ENCODE measurements at regions not wholly inside any gene's neighbourhood (a gene's known extent, or its start where the extent isn't known, plus 50 kb on each side); places are given as distances from the start of the nearest gene placed in this dataset.

DNA sequence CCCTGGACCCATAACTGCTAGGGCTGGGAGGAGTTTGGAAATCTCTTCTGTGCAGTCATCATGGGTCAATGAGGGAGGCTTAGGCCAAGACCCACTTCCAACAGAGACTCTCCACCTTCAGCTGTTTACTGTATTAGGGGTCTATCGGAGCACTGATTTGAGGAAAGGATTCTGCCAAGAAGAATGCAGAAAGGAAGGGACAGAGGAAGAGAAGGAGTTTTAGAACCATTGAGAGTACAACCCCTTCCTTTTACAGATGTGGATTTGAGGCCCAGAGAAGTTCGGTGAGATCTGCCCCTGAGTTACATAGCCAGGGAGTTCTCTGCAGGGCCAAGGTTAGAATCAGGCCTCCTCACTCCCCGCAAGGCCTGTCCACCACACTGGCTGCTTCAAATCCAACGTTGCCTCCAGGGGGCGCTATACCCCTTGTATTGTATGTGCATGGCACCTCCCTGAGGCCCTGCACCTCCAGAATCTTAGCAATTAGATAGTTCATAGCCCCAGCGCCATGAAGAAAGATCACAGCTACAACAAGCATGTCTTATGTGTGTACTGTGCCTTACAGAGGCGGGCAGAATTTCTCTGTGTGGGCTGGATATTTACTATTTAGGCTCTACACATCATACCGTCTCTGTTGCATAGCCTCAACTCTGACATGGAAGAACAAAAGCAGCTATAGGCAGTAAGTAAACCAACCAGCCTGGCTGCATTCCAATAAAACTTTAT is 246.8 kb downstream of the SKIDA1 start:
- intact Hi-C loops (cut with DNase I), result loop anchor here (1.0 to 10.0 kb wide), 3 partner anchors 216 to 454 kb away; no protein-coding TSS in a partner anchor
- peak; percentile 93 for DNase-seq (ENCODE audit: low spot score)

GRCh38 chr10:21273400-21273968 is 252.0 kb downstream of the SKIDA1 start:
- intact Hi-C loops (cut with DNase I), result loop anchor here (10.0 kb wide), 1 partner anchor 409 kb away; no protein-coding TSS in a partner anchor
- no peak for DNase-seq (ENCODE audit: low spot score)

DNA sequence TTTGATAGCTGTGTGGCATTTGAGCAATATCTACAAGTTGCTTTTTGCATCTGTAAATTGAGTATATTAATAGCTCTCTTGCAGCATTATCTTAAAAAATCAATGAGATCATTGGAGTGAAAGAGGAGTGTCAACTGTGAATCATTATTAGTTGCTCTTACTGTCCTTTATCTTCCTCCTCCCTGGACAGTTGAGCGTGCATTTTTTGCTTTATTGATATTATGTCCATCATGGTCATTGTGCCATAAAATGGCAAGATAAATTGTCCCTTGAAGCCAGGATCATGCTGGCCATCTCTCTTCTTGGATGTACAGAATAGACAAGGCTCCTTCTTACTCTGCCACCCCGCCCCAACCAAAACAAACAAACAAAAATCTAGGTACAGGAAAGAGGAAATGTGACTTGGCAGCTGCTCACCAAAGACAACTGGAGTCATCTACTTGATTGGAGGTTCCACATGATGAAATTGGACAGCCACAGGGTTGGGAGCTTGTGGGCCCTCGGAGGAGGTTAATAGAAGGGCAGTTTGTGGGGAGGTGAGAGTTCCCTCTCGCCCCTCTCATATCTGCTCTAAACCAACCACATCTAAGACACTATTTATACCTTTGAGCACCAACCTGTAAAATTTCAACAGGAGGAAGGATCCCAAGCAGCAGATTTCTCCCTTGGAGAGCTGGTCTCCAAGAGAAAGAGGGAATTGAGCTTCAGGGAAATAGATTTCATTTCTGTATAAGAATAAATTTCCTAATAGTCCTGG is 252.7 kb downstream of the SKIDA1 start:
- intact Hi-C loops (cut with DNase I), result loop anchor here (10.0 kb wide), 1 partner anchor 408 kb away; no protein-coding TSS in a partner anchor
- no peak for DNase-seq (ENCODE audit: low spot score)

DNA sequence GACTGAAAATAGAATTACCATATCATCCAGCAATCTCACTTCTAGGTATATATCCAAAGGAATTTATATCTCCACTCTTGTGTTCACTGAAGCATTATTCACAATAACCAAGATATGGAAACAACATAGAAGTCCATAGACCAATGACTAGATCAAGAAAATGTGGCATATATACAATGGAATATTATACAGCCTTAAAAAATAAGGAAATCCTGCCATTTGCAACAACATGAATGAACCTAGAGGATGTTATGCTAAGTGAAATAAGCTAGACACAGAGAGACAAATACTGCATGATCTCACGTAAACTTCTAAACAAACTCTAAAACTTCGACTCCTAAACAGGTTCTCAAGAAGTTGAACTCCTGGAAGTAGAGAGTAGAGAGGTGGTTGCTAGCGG is 254.5 kb downstream of the SKIDA1 start:
- no peak for DNase-seq (ENCODE audit: low spot score)
- intact Hi-C loops (cut with DNase I), result loop anchor here (2.0 to 10.0 kb wide), 2 partner anchors 192 to 406 kb away; no protein-coding TSS in a partner anchor

GRCh38 chr10:21269289-21269688 is 256.2 kb downstream of the SKIDA1 start:
- intact Hi-C loops (cut with DNase I), result no loop called here

GRCh38 chr10:21265622-21266021 is 259.9 kb downstream of the SKIDA1 start:
- no peak for DNase-seq (ENCODE audit: low spot score)
- intact Hi-C loops (cut with DNase I), result no loop called here

More at GRCh38 chr10:21269289-21269688, 256.2 kb downstream of the SKIDA1 start:
- DNase-seq (ENCODE audit: low spot score), result no peak

- DNase-seq (ENCODE audit: low spot score), result no peak
- intact Hi-C loops (cut with DNase I), result no loop called here
Measured at GRCh38 chr10:21264271-21264670, 261.2 kb downstream of the SKIDA1 start.

- intact Hi-C loops (cut with DNase I), result no loop called here
- DNase-seq (ENCODE audit: low spot score), result no peak
Measured at GRCh38 chr10:21263839-21264238, 261.6 kb downstream of the SKIDA1 start.

GRCh38 chr10:21263263-21263803 is 262.1 kb downstream of the SKIDA1 start:
- intact Hi-C loops (cut with DNase I), result no loop called here

GRCh38 chr10:21261842-21262294 is 263.6 kb downstream of the SKIDA1 start:
- DNase-seq (ENCODE audit: low spot score), result no peak
- intact Hi-C loops (cut with DNase I), result no loop called here

More at GRCh38 chr10:21263263-21263803, 262.1 kb downstream of the SKIDA1 start:
- no peak for DNase-seq (ENCODE audit: low spot score)

GRCh38 chr10:21260506-21261149 is 264.9 kb downstream of the SKIDA1 start:
- DNase-seq (ENCODE audit: low spot score), result no peak
- intact Hi-C loops (cut with DNase I), result no loop called here

- no peak for DNase-seq (ENCODE audit: low spot score)
- intact Hi-C loops (cut with DNase I), result no loop called here
Measured at GRCh38 chr10:21260066-21260465, 265.4 kb downstream of the SKIDA1 start.

GRCh38 chr10:21257919-21258318 is 267.6 kb downstream of the SKIDA1 start:
- intact Hi-C loops (cut with DNase I), result no loop called here
- DNase-seq (ENCODE audit: low spot score), result no peak

DNA sequence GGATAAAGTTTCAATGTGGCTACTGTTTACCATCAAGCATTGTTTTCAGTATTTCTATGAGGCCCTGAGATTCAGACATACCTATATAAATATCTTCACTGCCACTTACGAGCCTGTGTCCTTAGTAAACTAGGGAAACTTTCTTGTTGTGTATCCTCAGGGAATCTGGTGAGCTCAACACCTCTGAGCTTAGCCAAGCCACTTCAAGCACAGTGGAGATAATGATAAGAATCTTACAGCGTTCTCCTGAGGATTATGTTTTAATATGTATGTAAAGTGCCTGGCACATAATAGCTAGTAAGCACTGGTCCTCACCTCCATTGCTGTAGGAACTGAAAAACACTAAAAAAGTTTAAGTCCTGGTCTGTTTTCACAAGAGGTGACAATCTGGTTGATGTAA is 268.3 kb downstream of the SKIDA1 start:
- DNase-seq (ENCODE audit: low spot score), result no peak
- intact Hi-C loops (cut with DNase I), result no loop called here

DNA sequence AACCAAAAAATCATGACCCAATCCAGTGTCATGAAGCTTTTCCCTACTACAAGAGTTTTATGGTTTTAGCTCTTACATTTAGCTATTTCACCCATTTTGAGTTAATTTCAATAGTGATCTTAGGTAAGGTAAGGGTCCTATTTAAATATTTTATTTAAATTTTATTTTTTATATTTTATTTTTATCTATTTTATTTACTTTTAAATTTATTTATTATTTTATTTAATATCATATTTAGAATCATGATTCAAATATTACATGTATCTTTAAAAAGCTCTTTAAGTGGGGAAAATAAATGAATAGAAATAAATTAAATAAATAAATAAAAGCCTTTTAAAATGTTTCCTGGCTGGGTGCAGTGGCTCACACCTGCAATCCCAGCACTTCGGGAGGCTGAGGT is 276.0 kb downstream of the SKIDA1 start:
- intact Hi-C loops (cut with DNase I), result no loop called here
- no peak for DNase-seq (ENCODE audit: low spot score)

DNA sequence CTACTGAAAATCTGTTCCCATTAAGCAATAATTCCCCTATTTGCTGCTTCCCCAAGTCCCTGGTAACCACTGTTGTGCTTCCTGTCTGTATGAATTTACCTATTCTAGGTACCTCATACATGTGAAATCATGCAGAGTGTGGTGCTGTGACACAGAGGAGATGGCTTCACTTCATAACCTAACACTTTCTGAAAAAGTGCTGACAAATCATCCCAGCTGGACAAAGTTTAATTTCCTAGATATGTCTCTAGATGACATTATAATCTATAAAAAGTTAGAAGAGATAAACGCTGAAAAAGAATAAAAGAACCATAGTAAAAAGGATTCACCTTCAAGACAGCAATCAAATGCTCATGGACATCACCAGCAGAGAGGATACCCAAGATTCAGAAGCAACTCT is 277.9 kb downstream of the SKIDA1 start:
- intact Hi-C loops (cut with DNase I), result no loop called here

GRCh38 chr10:21246178-21246577 is 279.3 kb downstream of the SKIDA1 start:
- DNase-seq (ENCODE audit: low spot score), result no peak
- intact Hi-C loops (cut with DNase I), result no loop called here

More for the DNA sequence above, 277.9 kb downstream of the SKIDA1 start:
- DNase-seq (ENCODE audit: low spot score), result no peak

GRCh38 chr10:21243748-21244257 is 281.7 kb downstream of the SKIDA1 start:
- intact Hi-C loops (cut with DNase I), result no loop called here
- DNase-seq (ENCODE audit: low spot score), result no peak

DNA sequence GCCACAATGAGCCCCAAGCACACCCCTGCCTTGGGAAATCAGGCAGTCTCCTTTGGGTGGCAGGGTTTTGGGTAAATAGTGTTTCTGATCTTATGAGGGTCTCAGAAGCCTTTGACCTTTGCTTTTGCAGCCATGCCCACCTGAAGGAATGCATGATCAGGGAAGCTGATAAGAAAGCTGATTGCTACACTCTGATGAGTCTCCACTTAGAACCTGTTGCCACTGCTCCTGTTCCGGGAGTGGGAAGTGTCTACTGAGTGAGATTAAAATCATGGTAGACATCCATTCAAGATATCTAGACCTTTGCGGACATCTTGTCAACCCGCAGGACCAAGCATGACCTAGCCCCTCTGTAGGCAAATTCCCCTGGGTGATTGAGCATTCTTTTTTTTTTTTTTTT is 282.6 kb downstream of the SKIDA1 start:
- DNase-seq (ENCODE audit: low spot score), result no peak
- intact Hi-C loops (cut with DNase I), result no loop called here
